Spleen (tissue), 7 donors: ENCODE measurements at regions not wholly inside any gene's neighbourhood (a gene's known extent, or its start where the extent isn't known, plus 50 kb on each side); places are given as distances from the start of the nearest gene placed in this dataset.

Experiments used
- CTCF ChIP-seq, 11 experiments: fragments of 200-600 bp in 7 of 11; fragments of 450-650 bp in 4 of 11; sonication (generic) in 4 of 11; IDR thresholded peaks in 8 of 11; conservative IDR thresholded peaks in 3 of 11; 1 replicate in 7 of 11; 2 replicates in 4 of 11; pipeline versions ENCODE4 v1.4.0 to v1.8.0; 2016 to 2021; ENCODE audit warnings: antibody characterized with exemption in 11 of 11, inconsistent platforms in 4 of 11, mild to moderate bottlenecking in 1 of 11
- POLR2A ChIP-seq, 3 donors: fragments of 450-650 bp; IDR thresholded peaks; one replicate each; pipeline ENCODE4 v1.5.1; 2017; ENCODE audit warnings: antibody characterized with exemption in 3 of 3, mild to moderate bottlenecking in 1 of 3
- POLR2AphosphoS5 ChIP-seq, 3 donors: sonication (generic); formaldehyde crosslinking; IDR thresholded peaks; one replicate each; pipeline ENCODE4 v1.5.1; 2017; ENCODE audit warnings: antibody characterized with exemption in 3 of 3
- donor health status: DM: no; HTN: no; CAD: no; lungs with moderate emphysema.
- donor health status: DM: no; HTN: no; CAD: no.
- donor health status: DM: no; HTN: no; CAD: no.

- TF ChIP-seq CTCF (IDR thresholded peaks at IDR 0.05 in 8 of 11, conservative IDR thresholded peaks at IDR 0.05 in 3 of 11) (no peak), POLR2AphosphoS5 (IDR thresholded peaks at IDR 0.05) (no peak), POLR2A (IDR thresholded peaks at IDR 0.05) (no peak)
Observed at GRCh38 chr17:77859035-77859810, 99.3 kb upstream of the TNRC6C start.
